Neural cell (in vitro differentiated cells): ENCODE measurements at regions not wholly inside any gene's neighbourhood (a gene's known extent, or its start where the extent isn't known, plus 50 kb on each side); places are given as distances from the start of the nearest gene placed in this dataset.

ENCODE experiments used
- H2AFZ ChIP-seq: fragments of 200-600, 300-800 bp; sonication (generic), shearing (Covaris generic); 2 replicates; pipeline ENCODE4 v1.6.0; 2014; ENCODE audit warnings: low read depth, mild to moderate bottlenecking, antibody characterized with exemption, low read length, moderate library complexity
- H3F3A ChIP-seq: fragments of 200-600 bp; shearing (Covaris generic); 2 replicates; pipeline ENCODE4 v1.6.1; 2016; ENCODE audit warnings: mild to moderate bottlenecking, moderate library complexity, mixed read lengths, antibody characterized with exemption, low read length; ENCODE audit not compliant: insufficient read depth, poor library complexity, severe bottlenecking
- H3K27ac ChIP-seq: fragments of 200-600, 300-800 bp; sonication (generic), shearing (Covaris generic); 2 replicates; pipeline ENCODE4 v1.5.1; 2014; ENCODE audit warnings: mild to moderate bottlenecking, low read length, moderate library complexity
- H3K27me3 ChIP-seq: fragments of 300-800, 200-600 bp; sonication (generic), shearing (Covaris generic); 2 replicates; pipeline ENCODE4 v1.6.0; 2014; ENCODE audit warnings: mild to moderate bottlenecking, low read depth, low read length, moderate library complexity; ENCODE audit not compliant: insufficient read depth
- H3K36me3 ChIP-seq: fragments of 300-800, 200-600 bp; sonication (generic), shearing (Covaris generic); 2 replicates; pipeline ENCODE4 v1.5.1; 2014; ENCODE audit warnings: mild to moderate bottlenecking, antibody characterized with exemption, low read length, moderate library complexity; ENCODE audit not compliant: insufficient read depth
- H3K4me2 ChIP-seq: fragments of 300-800, 200-600 bp; sonication (generic), shearing (Covaris generic); 2 replicates; pipeline ENCODE4 v1.6.0; 2014; ENCODE audit warnings: mild to moderate bottlenecking, low read length
- H3K4me3 ChIP-seq: fragments of 300-800, 200-600 bp; sonication (generic), shearing (Covaris generic); 2 replicates; pipeline ENCODE4 v1.5.1; 2014; ENCODE audit warnings: mild to moderate bottlenecking, low read length, moderate library complexity
- H3K79me2 ChIP-seq: fragments of 200-600 bp; shearing (Covaris generic); replicated peaks from 2 replicates; pipeline ENCODE4 v1.6.0; 2014; ENCODE audit warnings: mild to moderate bottlenecking, low read length, moderate library complexity; ENCODE audit not compliant: insufficient read depth
- H3K9ac ChIP-seq: fragments of 300-800, 200-600 bp; sonication (generic), shearing (Covaris generic); 2 replicates; pipeline ENCODE4 v1.6.1; 2016; ENCODE audit warnings: mild to moderate bottlenecking, low read length, mixed read lengths
- H3K9me2 ChIP-seq: fragments of 200-600 bp; shearing (Covaris generic); 2 replicates; pipeline ENCODE4 v1.6.1; 2016; ENCODE audit warnings: mild to moderate bottlenecking, low read length, mixed read lengths; ENCODE audit not compliant: insufficient read depth
- H3K9me3 ChIP-seq: fragments of 200-600, 300-800 bp; sonication (generic), shearing (Covaris generic); 2 replicates; pipeline ENCODE4 v1.6.1; 2016; ENCODE audit warnings: mild to moderate bottlenecking, mixed run types, low read length, moderate library complexity, mixed read lengths
- H4K20me1 ChIP-seq: fragments of 200-600 bp; shearing (Covaris generic); 2 replicates; pipeline ENCODE4 v1.6.1; 2016; ENCODE audit warnings: mild to moderate bottlenecking, mixed run types; ENCODE audit not compliant: insufficient read depth
- CTCF ChIP-seq: fragments of 450-650 bp; IDR thresholded peaks from 2 replicates; pipeline ENCODE4 v1.5.1; 2014; ENCODE audit warnings: antibody characterized with exemption, mild to moderate bottlenecking, moderate library complexity; ENCODE audit not compliant: poor library complexity, severe bottlenecking
- EP300 ChIP-seq: fragments of 450-650 bp; conservative IDR thresholded peaks from 2 replicates; pipeline ENCODE4 v1.6.1; 2014; ENCODE audit warnings: antibody characterized with exemption, mild to moderate bottlenecking, moderate library complexity; ENCODE audit not compliant: poor library complexity, severe bottlenecking
- EZH2 ChIP-seq: fragments of 200-600, 300-800 bp; shearing (Covaris generic), sonication (generic); IDR thresholded peaks from 2 replicates; pipeline ENCODE4 v1.6.1; 2014; ENCODE audit warnings: antibody characterized with exemption, low read length, borderline replicate concordance, mild to moderate bottlenecking; ENCODE audit not compliant: insufficient read depth, poor library complexity, severe bottlenecking
- MXI1 ChIP-seq: fragments of 450-650 bp; conservative IDR thresholded peaks from 2 replicates; pipeline ENCODE4 v1.6.1; 2014; ENCODE audit warnings: antibody characterized with exemption, mild to moderate bottlenecking; ENCODE audit not compliant: poor library complexity, severe bottlenecking
- POLR2AphosphoS5 ChIP-seq: IDR thresholded peaks from 2 replicates; pipeline ENCODE4 v1.6.1; 2012
- RAD21 ChIP-seq: fragments of 450-650 bp; conservative IDR thresholded peaks from 2 replicates; pipeline ENCODE4 v1.6.1; 2014; ENCODE audit warnings: antibody characterized with exemption, mild to moderate bottlenecking, moderate library complexity
- SMC3 ChIP-seq: fragments of 450-650 bp; conservative IDR thresholded peaks from 2 replicates; pipeline ENCODE4 v1.6.1; 2014; ENCODE audit warnings: antibody characterized with exemption, mild to moderate bottlenecking, moderate library complexity; ENCODE audit not compliant: poor library complexity
- TAF1 ChIP-seq: IDR thresholded peaks from 2 replicates; pipeline ENCODE4 v1.6.1; 2012; ENCODE audit warnings: low read depth
- TF ChIP-seq, protein P1 (sequence below): IDR thresholded peaks from 2 replicates; pipeline ENCODE4 v1.6.1; 2012; ENCODE audit warnings: borderline replicate concordance

- H2AFZ ChIP-seq: no peak overlapping the region
Measured at GRCh38 chr6:168941036-168941435, 312.6 kb downstream of the THBS2 start.

DNA sequence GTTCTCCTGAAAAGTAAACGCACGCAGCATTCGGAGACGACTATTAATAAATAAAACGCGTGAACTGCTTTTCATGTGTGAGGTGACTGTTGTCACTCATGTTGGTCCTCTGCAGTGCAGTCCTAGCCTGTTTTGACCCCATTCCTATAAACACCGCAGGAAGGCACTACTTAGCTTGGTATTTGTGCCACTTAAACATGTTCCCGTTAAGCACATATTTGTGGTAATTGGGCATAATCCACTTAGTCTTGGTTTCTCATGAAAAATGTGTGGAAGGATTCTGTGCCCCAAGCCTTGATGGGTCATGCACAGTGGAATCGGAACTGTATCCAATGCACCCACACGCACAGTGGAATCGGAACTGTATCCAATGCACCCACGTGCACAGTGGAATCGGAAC, 313.9 kb downstream of the THBS2 start:
- no peak overlapping the region for H3K27ac ChIP-seq
- no peaks in the 10 kb centered on the region for H3K36me3 ChIP-seq
- H3K79me2 ChIP-seq: no peaks in the 10 kb centered on the region
- no peaks in the 10 kb centered on the region for H3K9me3 ChIP-seq
- H3K4me3 ChIP-seq: no peak overlapping the region
- H3K9ac ChIP-seq: no peak overlapping the region
- TF ChIP-seq POLR2AphosphoS5 (no peak), EP300 (no peak), RAD21 (no peak)
- TF ChIP-seq, protein P1, sequence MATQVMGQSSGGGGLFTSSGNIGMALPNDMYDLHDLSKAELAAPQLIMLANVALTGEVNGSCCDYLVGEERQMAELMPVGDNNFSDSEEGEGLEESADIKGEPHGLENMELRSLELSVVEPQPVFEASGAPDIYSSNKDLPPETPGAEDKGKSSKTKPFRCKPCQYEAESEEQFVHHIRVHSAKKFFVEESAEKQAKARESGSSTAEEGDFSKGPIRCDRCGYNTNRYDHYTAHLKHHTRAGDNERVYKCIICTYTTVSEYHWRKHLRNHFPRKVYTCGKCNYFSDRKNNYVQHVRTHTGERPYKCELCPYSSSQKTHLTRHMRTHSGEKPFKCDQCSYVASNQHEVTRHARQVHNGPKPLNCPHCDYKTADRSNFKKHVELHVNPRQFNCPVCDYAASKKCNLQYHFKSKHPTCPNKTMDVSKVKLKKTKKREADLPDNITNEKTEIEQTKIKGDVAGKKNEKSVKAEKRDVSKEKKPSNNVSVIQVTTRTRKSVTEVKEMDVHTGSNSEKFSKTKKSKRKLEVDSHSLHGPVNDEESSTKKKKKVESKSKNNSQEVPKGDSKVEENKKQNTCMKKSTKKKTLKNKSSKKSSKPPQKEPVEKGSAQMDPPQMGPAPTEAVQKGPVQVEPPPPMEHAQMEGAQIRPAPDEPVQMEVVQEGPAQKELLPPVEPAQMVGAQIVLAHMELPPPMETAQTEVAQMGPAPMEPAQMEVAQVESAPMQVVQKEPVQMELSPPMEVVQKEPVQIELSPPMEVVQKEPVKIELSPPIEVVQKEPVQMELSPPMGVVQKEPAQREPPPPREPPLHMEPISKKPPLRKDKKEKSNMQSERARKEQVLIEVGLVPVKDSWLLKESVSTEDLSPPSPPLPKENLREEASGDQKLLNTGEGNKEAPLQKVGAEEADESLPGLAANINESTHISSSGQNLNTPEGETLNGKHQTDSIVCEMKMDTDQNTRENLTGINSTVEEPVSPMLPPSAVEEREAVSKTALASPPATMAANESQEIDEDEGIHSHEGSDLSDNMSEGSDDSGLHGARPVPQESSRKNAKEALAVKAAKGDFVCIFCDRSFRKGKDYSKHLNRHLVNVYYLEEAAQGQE: no peak
- no peaks in the 10 kb centered on the region for H4K20me1 ChIP-seq
- no peaks in the 10 kb centered on the region for H3K27me3 ChIP-seq
- no peaks in the 10 kb centered on the region for H3K9me2 ChIP-seq
- H3K4me2 ChIP-seq: no peak overlapping the region
- H3F3A ChIP-seq: no peaks in the 10 kb centered on the region
- no peak overlapping the region for H2AFZ ChIP-seq

More at GRCh38 chr6:168941036-168941435, 312.6 kb downstream of the THBS2 start:
- H3K9me2 ChIP-seq: no peaks in the 10 kb centered on the region
- no peak overlapping the region for H3K9ac ChIP-seq
- no peaks in the 10 kb centered on the region for H3K36me3 ChIP-seq
- no peak overlapping the region for H3K27ac ChIP-seq
- no peaks in the 10 kb centered on the region for H4K20me1 ChIP-seq
- H3K27me3 ChIP-seq: no peaks in the 10 kb centered on the region
- H3F3A ChIP-seq: no peaks in the 10 kb centered on the region
- no peak overlapping the region for H3K4me2 ChIP-seq
- TF ChIP-seq EP300 (no peak), MXI1 (no peak), SMC3 (no peak), TAF1 (no peak)
- TF ChIP-seq, protein P1: no peak
- H3K9me3 ChIP-seq: no peaks in the 10 kb centered on the region
- H3K4me3 ChIP-seq: no peak overlapping the region
- H3K79me2 ChIP-seq: no peaks in the 10 kb centered on the region

- Histone ChIP-seq H3F3A (no peaks in the 10 kb centered on the region), H3K27ac (no peak overlapping the region), H3K4me2 (no peak overlapping the region), H4K20me1 (no peaks in the 10 kb centered on the region), H2AFZ (no peak overlapping the region), H3K9me3 (no peaks in the 10 kb centered on the region), H3K4me3 (no peak overlapping the region), H3K27me3 (no peaks in the 10 kb centered on the region), H3K79me2 (no peaks in the 10 kb centered on the region), H3K9ac (no peak overlapping the region), H3K9me2 (no peaks in the 10 kb centered on the region), H3K36me3 (no peaks in the 10 kb centered on the region)
- no peak for TF ChIP-seq SMC3
- TF ChIP-seq EP300: no peak
- TF ChIP-seq EZH2: no peak
- no peak for TF ChIP-seq RAD21
- no peak for TF ChIP-seq MXI1
- TF ChIP-seq CTCF: no peak
- TF ChIP-seq, protein P1: no peak
- no peak for TF ChIP-seq TAF1
- no peak for TF ChIP-seq POLR2AphosphoS5
Measured at GRCh38 chr6:168939041-168939440, 314.6 kb downstream of the THBS2 start.
